Caco-2 (cell line): ENCODE measurements at regions not wholly inside any gene's neighbourhood (a gene's known extent, or its start where the extent isn't known, plus 50 kb on each side); places are given as distances from the start of the nearest gene placed in this dataset.

Experiments used
- BruUV-seq: library from RNA; stranded (reverse); fragments of 400-500 nt; replicated peaks from 2 replicates; lab custom pipeline; 2021; lab: Mats Ljungman, UMichigan
- CTCF ChIA-PET: fragments of 300-600 bp; sonication (Branson Sonifier 250); formaldehyde crosslinking; loops from one replicate; lab custom pipeline; 2022; ENCODE audit warnings: antibody characterized with exemption; lab: Charles Lee
- POLR2A ChIA-PET: fragments of 300-600 bp; sonication (Branson Sonifier 250); formaldehyde crosslinking; loops from one replicate; lab custom pipeline; 2022; ENCODE audit warnings: antibody characterized with exemption; lab: Charles Lee
- DNase-seq, 2 experiments: peaks; one replicate each; pipeline versions ENCODE4 v3.0.0 to v3.0.0-alpha.2; 2020 to 2022
- H3K27me3 ChIP-seq: replicated peaks from 2 replicates; pipeline ENCODE4 v1.6.0; 2011; ENCODE audit warnings: low read length; ENCODE audit not compliant: control insufficient read depth, insufficient read depth
- H3K36me3 ChIP-seq: 2 replicates; pipeline ENCODE4 v1.5.1; 2011; ENCODE audit warnings: low read length; ENCODE audit not compliant: control insufficient read depth, insufficient read depth
- H3K4me1 ChIP-seq: fragments of 250-450 bp; sonication (Bioruptor Pico); 2 replicates; pipeline ENCODE4 v1.5.1; 2020; ENCODE audit warnings: mild to moderate bottlenecking
- H3K4me3 ChIP-seq: 2 replicates; pipeline ENCODE4 v1.5.1; 2011; ENCODE audit warnings: low read depth, mild to moderate bottlenecking, control low read depth, low read length
- H3K9me3 ChIP-seq: fragments of 250-450 bp; sonication (Bioruptor Pico); 2 replicates; pipeline ENCODE4 v1.5.1; 2020; ENCODE audit warnings: mild to moderate bottlenecking, moderate library complexity
- H3K27ac Mint-ChIP-seq: one replicate; pipeline ENCODE4 v1.8.0; 2022; ENCODE audit warnings: mixed read lengths; ENCODE audit not compliant: unreplicated experiment
- H3K27me3 Mint-ChIP-seq: one replicate; pipeline ENCODE4 v1.8.0; 2022; ENCODE audit warnings: mixed read lengths; ENCODE audit not compliant: insufficient read depth, unreplicated experiment
- H3K36me3 Mint-ChIP-seq: one replicate; pipeline ENCODE4 v1.8.0; 2022; ENCODE audit warnings: mild to moderate bottlenecking, mixed read lengths; ENCODE audit not compliant: insufficient read depth, unreplicated experiment
- H3K4me1 Mint-ChIP-seq: one replicate; pipeline ENCODE4 v1.8.0; 2022; ENCODE audit warnings: low read depth, mixed read lengths; ENCODE audit not compliant: unreplicated experiment
- H3K4me3 Mint-ChIP-seq: one replicate; pipeline ENCODE4 v1.8.0; 2022; ENCODE audit warnings: mild to moderate bottlenecking, moderate library complexity, mixed read lengths; ENCODE audit not compliant: unreplicated experiment
- H3K9me3 Mint-ChIP-seq: one replicate; pipeline ENCODE4 v1.8.0; 2022; ENCODE audit warnings: mixed read lengths; ENCODE audit not compliant: unreplicated experiment
- CTCF ChIP-seq, 2 experiments: fragments of 200-600 bp in 1 of 2; IDR thresholded peaks; 1 replicate in 1 of 2; 2 replicates in 1 of 2; pipeline versions ENCODE4 v1.5.1 to v1.8.0; 2011 to 2022; ENCODE audit warnings: antibody characterized with exemption in 1 of 2, control low read depth in 1 of 2, inconsistent platforms in 1 of 2, low read depth in 1 of 2, low read length in 1 of 2, mild to moderate bottlenecking in 1 of 2, moderate library complexity in 1 of 2; ENCODE audit not compliant: insufficient read depth in 1 of 2, severe bottlenecking in 1 of 2, unreplicated experiment in 1 of 2
- intact Hi-C: fragments of 100-400 bp; cut with micrococcal nuclease; formaldehyde crosslinking; loops from one replicate; pipeline ENCODE4 v1.10.0; 2022; ENCODE audit not compliant: unreplicated experiment

GRCh38 chr19:28838909-28839308 lies 374.0 kb downstream of the UQCRFS1 start:
- Mint-ChIP-seq H3K9me3 (no peaks in the 10 kb centered on the region), H3K27ac (no peak overlapping the region), H3K4me3 (no peak overlapping the region), H3K27me3 (peaks cover 10% of the 10 kb centered on the region), H3K36me3 (no peaks in the 10 kb centered on the region), H3K4me1 (no peaks in the 10 kb centered on the region)
- ChIA-PET CTCF (no interaction called here), POLR2A (no interaction called here)
- Histone ChIP-seq H3K4me1 (no peaks in the 10 kb centered on the region), H3K9me3 (no peaks in the 10 kb centered on the region), H3K36me3 (no peaks in the 10 kb centered on the region), H3K27me3 (no peaks in the 10 kb centered on the region), H3K4me3 (no peak overlapping the region)
- no TSS peak for BruUV-seq
- no peak for TF ChIP-seq CTCF (IDR thresholded peaks at IDR 0.05; ENCODE audit: insufficient read depth in 1 of 2, low read depth in 1 of 2, low read length in 1 of 2, severe bottlenecking in 1 of 2, unreplicated experiment in 1 of 2)
- no peak for DNase-seq
- intact Hi-C loops, result no loop called here

GRCh38 chr19:28836421-28836820 lies 376.5 kb downstream of the UQCRFS1 start:
- POLR2A ChIA-PET, result no interaction called here
- H3K4me3 Mint-ChIP-seq, result no peak overlapping the region
- no peaks in the 10 kb centered on the region for H3K9me3 Mint-ChIP-seq
- no peak overlapping the region for H3K4me3 ChIP-seq
- H3K27ac Mint-ChIP-seq, result no peak overlapping the region
- no TSS peak for BruUV-seq
- intact Hi-C loops, result no loop called here
- no peak for TF ChIP-seq CTCF (IDR thresholded peaks at IDR 0.05; ENCODE audit: insufficient read depth in 1 of 2, low read depth in 1 of 2, low read length in 1 of 2, severe bottlenecking in 1 of 2, unreplicated experiment in 1 of 2)
- no peaks in the 10 kb centered on the region for H3K36me3 Mint-ChIP-seq
- peaks cover 10% of the 10 kb centered on the region for H3K27me3 Mint-ChIP-seq
- H3K9me3 ChIP-seq, result no peaks in the 10 kb centered on the region
- DNase-seq, result no peak
- H3K4me1 ChIP-seq, result no peaks in the 10 kb centered on the region
- CTCF ChIA-PET, result no interaction called here
- H3K4me1 Mint-ChIP-seq, result no peaks in the 10 kb centered on the region
- no peaks in the 10 kb centered on the region for H3K27me3 ChIP-seq
- no peaks in the 10 kb centered on the region for H3K36me3 ChIP-seq

- no peak for DNase-seq
- CTCF ChIA-PET, result no interaction called here
- Mint-ChIP-seq H3K27ac (no peak overlapping the region), H3K4me1 (no peaks in the 10 kb centered on the region), H3K9me3 (no peaks in the 10 kb centered on the region), H3K4me3 (no peak overlapping the region), H3K36me3 (no peaks in the 10 kb centered on the region), H3K27me3 (peaks cover 10% of the 10 kb centered on the region)
- BruUV-seq, result no TSS peak
- intact Hi-C loops, result no loop called here
- Histone ChIP-seq H3K9me3 (no peaks in the 10 kb centered on the region), H3K4me3 (no peak overlapping the region), H3K4me1 (no peaks in the 10 kb centered on the region), H3K27me3 (no peaks in the 10 kb centered on the region), H3K36me3 (no peaks in the 10 kb centered on the region)
- POLR2A ChIA-PET, result no interaction called here
- TF ChIP-seq CTCF (IDR thresholded peaks at IDR 0.05; ENCODE audit: insufficient read depth in 1 of 2, low read depth in 1 of 2, low read length in 1 of 2, severe bottlenecking in 1 of 2, unreplicated experiment in 1 of 2), result no peak
Measured at GRCh38 chr19:28834996-28835395, 378.0 kb downstream of the UQCRFS1 start.
